GM06990 (cell line): ENCODE measurements at regions not wholly inside any gene's neighbourhood (a gene's known extent, or its start where the extent isn't known, plus 50 kb on each side); places are given as distances from the start of the nearest gene placed in this dataset.

Experiments
- DNase-seq: peaks from one replicate; pipeline ENCODE4 v3.0.0-alpha.2; 2011; ENCODE audit not compliant: insufficient read length; ENCODE audit errors: extremely low read depth
- H3K27me3 ChIP-seq: replicated peaks from 2 replicates; pipeline ENCODE4 v1.6.0; 2011; ENCODE audit warnings: low read length; ENCODE audit not compliant: control insufficient read depth, insufficient read depth
- H3K36me3 ChIP-seq: 2 replicates; pipeline ENCODE4 v1.5.1; 2011; ENCODE audit warnings: low read length; ENCODE audit not compliant: control insufficient read depth, insufficient read depth
- H3K4me3 ChIP-seq: replicated peaks from 2 replicates; pipeline ENCODE4 v1.5.1; 2011; ENCODE audit warnings: low read depth, mild to moderate bottlenecking, control low read depth, low read length
- CTCF ChIP-seq: IDR thresholded peaks from 2 replicates; pipeline ENCODE4 v1.5.1; 2011; ENCODE audit warnings: low read length, control low read depth, mild to moderate bottlenecking, inconsistent platforms; ENCODE audit not compliant: insufficient read depth, poor library complexity, severe bottlenecking

DNA sequence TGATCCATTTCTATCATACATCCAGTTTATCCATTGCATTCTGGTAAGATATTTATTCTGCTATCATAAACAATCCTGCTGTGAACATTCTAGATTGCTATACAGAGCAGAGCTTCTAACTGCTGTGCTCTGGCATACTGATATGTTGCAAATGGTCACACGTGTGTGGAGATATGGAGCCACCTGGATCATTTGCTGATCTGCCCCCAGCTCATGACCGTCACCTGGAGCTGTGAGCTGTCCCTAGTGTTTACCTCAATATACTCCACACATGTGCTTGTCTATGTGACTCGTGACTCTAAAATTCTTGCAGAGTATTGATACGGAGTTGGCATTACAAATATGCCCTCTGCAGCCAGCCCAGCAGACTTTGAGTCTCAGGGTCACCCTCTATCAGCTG, 164.5 kb upstream of the ZFHX3 start:
- H3K27me3 ChIP-seq: no peaks in the 10 kb centered on the region
- H3K36me3 ChIP-seq: no peaks in the 10 kb centered on the region
- no peak overlapping the region for H3K4me3 ChIP-seq
- no peak for TF ChIP-seq CTCF
- no peak for DNase-seq

DNA sequence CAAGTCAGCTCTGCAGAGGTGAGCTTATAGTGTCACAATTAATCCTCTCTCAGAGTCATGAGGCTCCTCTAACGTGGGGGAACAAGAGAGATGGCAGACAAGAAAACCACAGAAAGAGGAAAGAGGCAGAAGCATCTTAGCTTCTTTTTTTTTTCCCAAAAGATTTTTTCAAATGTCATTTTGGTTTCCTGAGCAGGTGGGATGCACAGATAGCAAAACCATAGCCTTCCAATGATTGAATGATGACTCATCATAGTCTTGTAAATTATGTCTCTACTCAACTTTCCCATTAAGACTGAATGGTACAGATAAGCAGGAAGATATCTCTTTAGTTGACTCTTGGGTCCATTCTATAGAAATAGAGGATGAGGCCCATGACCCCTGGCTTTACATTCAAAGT, 162.8 kb upstream of the ZFHX3 start:
- Histone ChIP-seq H3K4me3 (no peak overlapping the region), H3K36me3 (no peaks in the 10 kb centered on the region), H3K27me3 (no peaks in the 10 kb centered on the region)
- no peak for TF ChIP-seq CTCF
- DNase-seq: no peak

- no peaks in the 10 kb centered on the region for H3K36me3 ChIP-seq
- TF ChIP-seq CTCF: no peak
Observed at GRCh38 chr16:73210084-73210483, 162.2 kb upstream of the ZFHX3 start.

DNA sequence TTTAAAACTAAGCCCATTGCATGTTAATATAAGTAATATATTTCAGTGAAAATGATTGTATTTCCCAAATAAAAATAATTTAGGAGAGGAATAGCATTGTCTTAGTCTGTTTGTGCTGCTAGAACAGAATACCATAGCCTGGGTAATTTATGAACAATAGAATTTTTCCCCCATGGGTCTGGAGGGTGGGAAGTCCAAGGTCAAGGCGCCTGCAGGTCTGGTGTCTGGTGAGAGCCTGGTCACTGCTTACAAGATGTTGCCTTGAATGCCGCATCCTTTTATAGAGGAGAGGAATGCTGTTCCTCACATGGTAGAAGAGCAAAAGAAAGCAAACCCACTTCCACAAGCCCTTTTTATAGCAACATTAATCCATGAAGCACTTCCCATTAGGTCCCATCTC, 161.3 kb upstream of the ZFHX3 start:
- no peak for TF ChIP-seq CTCF
- DNase-seq: no peak
- Histone ChIP-seq H3K27me3 (no peaks in the 10 kb centered on the region; the same call in 1 of the 2 replicates), H3K4me3 (no peak overlapping the region), H3K36me3 (no peaks in the 10 kb centered on the region)

More at GRCh38 chr16:73210084-73210483, 162.2 kb upstream of the ZFHX3 start:
- no peak for DNase-seq
- Histone ChIP-seq H3K4me3 (no peak overlapping the region), H3K27me3 (no peaks in the 10 kb centered on the region)

- Histone ChIP-seq H3K36me3 (no peaks in the 10 kb centered on the region), H3K27me3 (no peaks in the 10 kb centered on the region; the same call in none of the 2 replicates), H3K4me3 (no peak overlapping the region)
- no peak for TF ChIP-seq CTCF
- no peak for DNase-seq
Observed at GRCh38 chr16:73206151-73206707, 158.3 kb upstream of the ZFHX3 start.
